ENCODE measurements at regions not wholly inside any gene's neighbourhood (a gene's known extent, or its start where the extent isn't known, plus 50 kb on each side); places are given as distances from the start of the nearest gene placed in this dataset.

GRCh38 chr5:6190838-6191237, 187.5 kb downstream of the MED10 start:
- Histone ChIP-seq H3K4me3 (no peak overlapping the region), H3K27ac (no peak overlapping the region), H3K36me3 (no peaks in the 10 kb centered on the region), H3K4me1 (no peaks in the 10 kb centered on the region), H3K9me3 (no peaks in the 10 kb centered on the region), H3K27me3 (no peaks in the 10 kb centered on the region)
- WGBS, 2 donors: 61 to 70% methylated on average over 7 of the region's 7 CpGs
- ATAC-seq (no peak), FAIRE-seq (no peak), DNase-seq (no peak)
- no peak for TF ChIP-seq CTCF (IDR thresholded peaks at IDR 0.05)
- intact Hi-C loops (cut with DNase I): no loop called here

GRCh38 chr5:6188976-6189375, 189.4 kb downstream of the MED10 start:
- Histone ChIP-seq H3K4me3 (no peak overlapping the region), H3K9me3 (no peaks in the 10 kb centered on the region), H3K4me1 (no peaks in the 10 kb centered on the region), H3K27me3 (no peaks in the 10 kb centered on the region), H3K27ac (no peak overlapping the region), H3K36me3 (no peaks in the 10 kb centered on the region)
- intact Hi-C loops (cut with DNase I): no loop called here
- WGBS, 2 donors: 70 to 81% methylated on average over 8 of the region's 8 CpGs
- TF ChIP-seq CTCF (IDR thresholded peaks at IDR 0.05): no peak
- ATAC-seq (no peak), DNase-seq (no peak), FAIRE-seq (no peak)

GRCh38 chr5:6188344-6188743, 190.0 kb downstream of the MED10 start:
- intact Hi-C loops (cut with DNase I): no loop called here
- ATAC-seq (no peak), DNase-seq (no peak), FAIRE-seq (no peak)
- Histone ChIP-seq H3K4me1 (no peaks in the 10 kb centered on the region), H3K4me3 (no peak overlapping the region), H3K27me3 (no peaks in the 10 kb centered on the region), H3K9me3 (no peaks in the 10 kb centered on the region), H3K36me3 (no peaks in the 10 kb centered on the region), H3K27ac (no peak overlapping the region)
- no peak for TF ChIP-seq CTCF (IDR thresholded peaks at IDR 0.05)
- WGBS, 2 donors: 69 to 82% methylated on average over 6 of the region's 6 CpGs

GRCh38 chr5:6187501-6187900, 190.8 kb downstream of the MED10 start:
- FAIRE-seq (no peak), ATAC-seq (no peak), DNase-seq (no peak)
- no peak for TF ChIP-seq CTCF (IDR thresholded peaks at IDR 0.05)
- Histone ChIP-seq H3K27me3 (no peaks in the 10 kb centered on the region), H3K9me3 (no peaks in the 10 kb centered on the region), H3K36me3 (no peaks in the 10 kb centered on the region), H3K27ac (no peak overlapping the region), H3K4me3 (no peak overlapping the region), H3K4me1 (no peaks in the 10 kb centered on the region)
- intact Hi-C loops (cut with DNase I): no loop called here
- 48 to 68% methylated on average over 4 of the region's 4 CpGs for WGBS, 2 donors

- intact Hi-C loops (cut with DNase I): no loop called here
- no peaks in the 10 kb centered on the region for H3K36me3 ChIP-seq
- no peak overlapping the region for H3K4me3 ChIP-seq
- no peak for TF ChIP-seq CTCF (IDR thresholded peaks at IDR 0.05)
- H3K9me3 ChIP-seq: no peaks in the 10 kb centered on the region
- no peak overlapping the region for H3K27ac ChIP-seq
- 66 to 86% methylated on average over 6 of the region's 6 CpGs for WGBS, 2 donors
- ATAC-seq: no peak
- FAIRE-seq: no peak
- H3K27me3 ChIP-seq: no peaks in the 10 kb centered on the region
- H3K4me1 ChIP-seq: no peaks in the 10 kb centered on the region
- DNase-seq: no peak
Measured at GRCh38 chr5:6185574-6185973, 192.8 kb downstream of the MED10 start.
